Nephron (organoid): ENCODE measurements at regions not wholly inside any gene's neighbourhood (a gene's known extent, or its start where the extent isn't known, plus 50 kb on each side); places are given as distances from the start of the nearest gene placed in this dataset.
A peak's percentile ranks its signal among the peaks of the same experiment; 100 is the strongest.

Experiments
- H3K27ac Mint-ChIP-seq, 3 experiments: 2 replicates each; pipeline ENCODE4 v1.8.0; 2020; ENCODE audit warnings: mixed read lengths in 3 of 3, mild to moderate bottlenecking in 2 of 3, moderate library complexity in 1 of 3
- H3K27me3 Mint-ChIP-seq: 2 replicates; pipeline ENCODE4 v1.8.0; 2021; ENCODE audit warnings: low read depth, mild to moderate bottlenecking, moderate library complexity, mixed read lengths
- H3K36me3 Mint-ChIP-seq: 2 replicates; pipeline ENCODE4 v1.8.0; 2020; ENCODE audit warnings: low read depth, mixed read lengths
- H3K4me1 Mint-ChIP-seq: 2 replicates; pipeline ENCODE4 v1.8.0; 2020; ENCODE audit warnings: mixed read lengths
- H3K4me3 Mint-ChIP-seq, 3 experiments: 2 replicates each; pipeline ENCODE4 v1.8.0; 2020; ENCODE audit warnings: mild to moderate bottlenecking in 3 of 3, mixed read lengths in 3 of 3, moderate library complexity in 2 of 3
- H3K9me3 Mint-ChIP-seq: 2 replicates; pipeline ENCODE4 v1.8.0; 2020; ENCODE audit warnings: mixed read lengths
- TF ChIP-seq, protein P1 (sequence below), 3 experiments: fragments of 200-600 bp; sonication (generic); IDR thresholded peaks; one replicate each; pipeline ENCODE4 v1.5.0; 2021; ENCODE audit warnings: antibody characterized with exemption in 3 of 3; ENCODE audit not compliant: unreplicated experiment in 3 of 3

DNA sequence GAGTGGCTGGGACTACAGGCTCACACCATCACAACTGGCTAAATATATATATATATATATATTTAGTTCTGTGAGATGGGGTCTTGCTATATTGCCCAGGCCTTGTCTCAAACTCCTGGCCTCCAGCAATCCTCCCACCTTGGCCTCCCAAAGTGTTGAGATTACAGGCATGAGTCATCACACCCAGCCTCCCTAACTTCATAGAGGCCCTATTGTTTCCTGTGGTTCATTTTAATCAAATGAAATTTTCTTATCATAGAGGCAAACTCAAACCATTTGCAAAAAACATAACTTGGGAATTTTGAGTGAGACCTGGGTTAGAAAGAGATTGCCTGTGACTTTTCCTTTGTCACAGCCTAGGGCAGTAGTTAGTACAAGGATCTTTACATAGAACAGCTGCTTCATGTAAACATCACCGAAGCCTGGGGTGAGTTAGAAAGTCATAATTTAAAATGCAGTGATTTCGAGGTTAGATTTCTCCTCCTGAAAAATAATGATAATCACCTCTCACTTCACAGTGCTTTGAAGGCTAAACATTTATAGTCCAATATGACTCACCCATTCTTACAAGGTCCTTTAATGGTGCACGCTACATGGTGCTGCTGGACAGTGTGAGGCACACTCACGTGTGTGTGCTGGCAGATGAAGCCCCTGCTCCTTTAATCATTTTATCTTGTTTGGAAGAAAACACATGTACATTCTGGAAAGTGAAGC, 188.9 kb downstream of the RHOU start:
- peak overlapping the region in 1 of 3 experiments; percentile 29 for H3K27ac Mint-ChIP-seq
- peaks cover 25% of the 10 kb centered on the region for H3K4me1 Mint-ChIP-seq

DNA sequence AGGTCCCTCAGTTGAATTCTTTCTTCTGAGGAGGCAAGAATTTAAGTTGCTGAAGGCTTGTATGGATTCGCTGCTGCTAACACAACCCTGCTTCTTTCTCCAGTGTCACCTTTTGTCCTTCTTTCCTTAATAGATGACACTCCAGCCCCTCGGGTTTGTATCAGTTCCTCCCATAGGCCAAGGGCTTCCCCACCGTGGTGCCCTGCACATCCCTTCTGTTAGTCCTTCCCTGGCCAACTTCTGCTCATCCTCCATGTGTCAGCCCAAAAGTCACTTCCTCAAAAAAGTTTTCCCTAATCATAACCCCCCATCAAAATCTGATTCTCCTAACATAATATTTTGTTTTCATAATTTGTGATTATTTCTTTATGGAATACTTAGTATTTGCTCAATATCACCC, 190.4 kb downstream of the RHOU start:
- H3K27ac Mint-ChIP-seq: peak overlapping the region in 1 of 3 experiments; percentile 45
- TF ChIP-seq, protein P1, sequence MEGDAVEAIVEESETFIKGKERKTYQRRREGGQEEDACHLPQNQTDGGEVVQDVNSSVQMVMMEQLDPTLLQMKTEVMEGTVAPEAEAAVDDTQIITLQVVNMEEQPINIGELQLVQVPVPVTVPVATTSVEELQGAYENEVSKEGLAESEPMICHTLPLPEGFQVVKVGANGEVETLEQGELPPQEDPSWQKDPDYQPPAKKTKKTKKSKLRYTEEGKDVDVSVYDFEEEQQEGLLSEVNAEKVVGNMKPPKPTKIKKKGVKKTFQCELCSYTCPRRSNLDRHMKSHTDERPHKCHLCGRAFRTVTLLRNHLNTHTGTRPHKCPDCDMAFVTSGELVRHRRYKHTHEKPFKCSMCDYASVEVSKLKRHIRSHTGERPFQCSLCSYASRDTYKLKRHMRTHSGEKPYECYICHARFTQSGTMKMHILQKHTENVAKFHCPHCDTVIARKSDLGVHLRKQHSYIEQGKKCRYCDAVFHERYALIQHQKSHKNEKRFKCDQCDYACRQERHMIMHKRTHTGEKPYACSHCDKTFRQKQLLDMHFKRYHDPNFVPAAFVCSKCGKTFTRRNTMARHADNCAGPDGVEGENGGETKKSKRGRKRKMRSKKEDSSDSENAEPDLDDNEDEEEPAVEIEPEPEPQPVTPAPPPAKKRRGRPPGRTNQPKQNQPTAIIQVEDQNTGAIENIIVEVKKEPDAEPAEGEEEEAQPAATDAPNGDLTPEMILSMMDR (IDR thresholded peaks at IDR 0.05; ENCODE audit: unreplicated experiment in 3 of 3): no peak
- peaks cover 20% of the 10 kb centered on the region for H3K4me1 Mint-ChIP-seq
- peaks cover 23% of the 10 kb centered on the region for H3K9me3 Mint-ChIP-seq
- no peaks in the 10 kb centered on the region for H3K36me3 Mint-ChIP-seq
- H3K27me3 Mint-ChIP-seq: peaks cover 8% of the 10 kb centered on the region
- H3K4me3 Mint-ChIP-seq: no peak overlapping the region

More for the DNA sequence above, 188.9 kb downstream of the RHOU start:
- Mint-ChIP-seq H3K36me3 (no peaks in the 10 kb centered on the region), H3K4me3 (no peak overlapping the region), H3K27me3 (peaks cover 12% of the 10 kb centered on the region), H3K9me3 (peaks cover 13% of the 10 kb centered on the region)
- TF ChIP-seq, protein P1 (IDR thresholded peaks at IDR 0.05; ENCODE audit: unreplicated experiment in 3 of 3): no peak

DNA sequence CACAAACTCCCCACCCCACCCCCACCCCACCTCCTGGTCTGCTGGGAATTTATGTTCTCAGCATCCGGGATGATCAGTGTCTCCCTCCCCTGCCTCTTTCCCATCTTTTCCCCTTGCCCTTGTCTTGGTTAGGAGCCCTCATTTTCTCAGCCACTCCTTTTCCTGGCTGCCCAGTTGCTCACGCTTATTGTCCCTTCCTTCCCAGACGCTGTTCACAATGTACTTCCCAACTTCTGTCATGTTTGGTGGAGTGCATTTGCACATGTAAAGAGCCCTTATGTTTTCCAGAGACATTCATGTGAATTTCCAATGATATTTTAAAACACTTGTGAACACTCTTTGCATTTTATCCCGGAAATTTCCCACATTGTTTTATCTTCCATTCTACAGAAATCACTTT, 192.1 kb downstream of the RHOU start:
- peaks cover 12% of the 10 kb centered on the region for H3K27me3 Mint-ChIP-seq
- peak overlapping the region in 1 of 3 experiments; percentile 34 for H3K27ac Mint-ChIP-seq
- TF ChIP-seq, protein P1 (IDR thresholded peaks at IDR 0.05; ENCODE audit: unreplicated experiment in 3 of 3): no peak
- H3K9me3 Mint-ChIP-seq: peaks cover 25% of the 10 kb centered on the region
- peaks cover 16% of the 10 kb centered on the region for H3K4me1 Mint-ChIP-seq
- no peaks in the 10 kb centered on the region for H3K36me3 Mint-ChIP-seq
- no peak overlapping the region for H3K4me3 Mint-ChIP-seq

DNA sequence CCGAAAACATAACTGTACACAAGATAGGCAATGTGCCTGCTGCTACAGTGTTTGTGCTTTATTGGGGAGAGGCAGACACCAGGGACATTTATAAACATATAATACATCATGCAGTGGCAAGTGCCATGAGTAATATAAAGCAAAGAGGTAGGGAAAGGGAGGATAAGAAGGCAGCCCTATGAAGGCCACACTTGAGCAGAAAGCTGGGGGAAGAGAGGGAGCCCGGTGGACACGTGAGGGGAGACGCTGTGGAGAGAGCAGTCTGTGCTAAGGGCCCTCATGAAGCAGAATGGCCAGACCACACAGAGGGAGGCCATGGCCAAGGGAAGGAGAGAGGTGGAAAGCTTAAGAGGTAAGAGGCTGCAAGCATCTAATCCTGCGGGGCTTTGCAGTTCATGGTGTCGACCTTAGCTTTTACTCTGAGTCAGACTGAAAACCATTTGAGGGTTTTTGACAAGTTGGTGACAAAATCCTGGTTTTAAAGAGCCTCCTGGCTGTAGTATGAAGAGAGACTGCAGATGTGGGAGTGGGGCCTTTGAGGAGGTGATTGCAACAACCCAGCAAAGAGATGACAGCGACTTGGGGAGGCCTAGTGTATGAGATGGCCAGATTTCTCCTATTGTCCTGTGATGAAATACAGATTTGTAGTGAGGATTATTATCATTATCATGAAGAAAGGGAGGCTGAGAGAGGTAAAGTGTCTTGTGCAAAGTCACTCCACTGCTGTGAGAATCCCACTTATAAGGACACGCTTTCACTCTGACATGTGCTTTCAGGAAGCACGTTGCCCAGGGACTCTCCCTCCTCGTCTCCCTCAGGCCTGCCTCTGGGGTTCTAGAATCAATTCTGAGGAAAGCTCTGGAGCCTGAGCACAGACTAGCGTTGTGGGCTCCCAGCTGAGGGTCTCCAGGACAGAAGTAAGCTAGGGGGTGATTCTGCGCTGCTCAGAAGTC, 192.9 kb downstream of the RHOU start:
- Mint-ChIP-seq H3K27ac (peak overlapping the region in 2 of 3 experiments; percentile 5 to 34), H3K4me3 (no peak overlapping the region), H3K36me3 (no peaks in the 10 kb centered on the region), H3K9me3 (peaks cover 25% of the 10 kb centered on the region), H3K27me3 (peaks cover 12% of the 10 kb centered on the region), H3K4me1 (peaks cover 16% of the 10 kb centered on the region)
- TF ChIP-seq, protein P1 (IDR thresholded peaks at IDR 0.05; ENCODE audit: unreplicated experiment in 3 of 3): no peak

DNA sequence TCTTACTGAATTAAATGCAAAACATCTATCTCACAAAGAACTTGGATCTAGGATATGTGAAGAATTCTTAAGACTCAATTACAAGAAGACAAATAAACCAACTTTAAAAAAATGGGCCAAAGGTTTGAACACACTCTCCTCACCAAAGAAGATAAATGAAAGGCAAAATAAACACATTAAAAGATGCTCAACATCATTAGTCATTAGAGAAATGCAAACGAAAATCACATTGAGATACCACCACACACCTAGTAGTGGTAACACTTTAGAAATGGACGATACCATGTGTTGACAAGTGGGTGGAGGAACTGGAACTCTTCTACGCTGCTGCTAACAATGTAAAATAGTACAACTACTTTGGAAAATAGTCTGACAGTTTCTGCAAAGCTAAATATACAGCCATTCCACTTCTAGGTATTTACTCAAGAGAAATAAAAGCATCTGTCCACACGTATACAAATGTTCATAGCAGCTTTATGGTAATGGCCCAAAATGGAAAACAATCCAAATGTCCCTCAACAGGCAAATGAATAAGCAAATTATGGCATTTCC, 194.3 kb downstream of the RHOU start:
- H3K27ac Mint-ChIP-seq: no peak overlapping the region
- no peak overlapping the region for H3K4me3 Mint-ChIP-seq
- H3K4me1 Mint-ChIP-seq: peaks cover 16% of the 10 kb centered on the region
- no peaks in the 10 kb centered on the region for H3K36me3 Mint-ChIP-seq
- H3K27me3 Mint-ChIP-seq: peaks cover 13% of the 10 kb centered on the region
- TF ChIP-seq, protein P1 (IDR thresholded peaks at IDR 0.05; ENCODE audit: unreplicated experiment in 3 of 3): no peak
- H3K9me3 Mint-ChIP-seq: peaks cover 28% of the 10 kb centered on the region
